ENCODE measurements at regions not wholly inside any gene's neighbourhood (a gene's known extent, or its start where the extent isn't known, plus 50 kb on each side); places are given as distances from the start of the nearest gene placed in this dataset.

GRCh38 chrY:8794561-8794960 lies 542.7 kb upstream of the TSPY4 start:
- Histone ChIP-seq H3K36me3 (ENCODE audit: control insufficient read depth in 2 of 2, extremely low read depth in 1 of 2, insufficient read depth in 2 of 2, low read length in 2 of 2) (no peaks in the 10 kb centered on the region), H3K27ac (ENCODE audit: insufficient read depth, low read depth, low read length) (no peak overlapping the region), H3K79me2 (ENCODE audit: control insufficient read depth, insufficient read depth, low read length) (no peaks in the 10 kb centered on the region), H4K20me1 (replicated peaks; ENCODE audit: control insufficient read depth, extremely low read depth, insufficient read depth, low read length) (no peaks in the 10 kb centered on the region), H3K4me1 (ENCODE audit: control insufficient read depth, extremely low read depth, insufficient read depth, low read length) (no peaks in the 10 kb centered on the region), H3K27me3 (ENCODE audit: control insufficient read depth in 2 of 2, insufficient read depth in 2 of 2, low read length in 2 of 2) (no peaks in the 10 kb centered on the region), H3K9me3 (replicated peaks; ENCODE audit: control insufficient read depth, insufficient read depth, low read length) (no peaks in the 10 kb centered on the region), H3K4me3 (replicated peaks in 1 of 3; ENCODE audit: insufficient read depth in 1 of 3, low read depth in 1 of 3, low read length in 3 of 3) (no peak overlapping the region), H2AFZ (ENCODE audit: low read depth, low read length) (no peak overlapping the region), H3K4me2 (ENCODE audit: insufficient read depth, low read length) (no peak overlapping the region), H3K9me1 (replicated peaks; ENCODE audit: control insufficient read depth, extremely low read depth, insufficient read depth, low read length) (no peaks in the 10 kb centered on the region), H3K9ac (replicated peaks; ENCODE audit: extremely low read depth, insufficient read depth, low read length) (no peak overlapping the region)
- FAIRE-seq (no peak), DNase-seq (ENCODE audit: low read depth, low spot score) (no peak)
- intact Hi-C loops (cut with micrococcal nuclease) (no loop called here), dilution Hi-C loops (cut with MboI; ENCODE audit: extremely low pct_ligation_motif_present, low sequenced_read_pairs) (no loop called here)
- no peak for TF ChIP-seq MYC (IDR thresholded peaks at IDR 0.05; ENCODE audit: low read depth, low read length)
- TF ChIP-seq POLR2A (IDR thresholded peaks at IDR 0.05; ENCODE audit: low read depth, low read length): no peak
- TF ChIP-seq FOS (IDR thresholded peaks at IDR 0.05; ENCODE audit: borderline replicate concordance, insufficient read depth, low read length): no peak
- TF ChIP-seq EZH2 (IDR thresholded peaks at IDR 0.05; ENCODE audit: borderline replicate concordance, low read depth, low read length, severe bottlenecking): no peak
- no peak for TF ChIP-seq POLR2AphosphoS5 (IDR thresholded peaks at IDR 0.05; ENCODE audit: insufficient read depth, low read depth, low read length)
- TF ChIP-seq CTCF (IDR thresholded peaks at IDR 0.05; ENCODE audit: extremely low read depth in 1 of 2, insufficient read depth in 1 of 2, low read depth in 1 of 2, low read length in 2 of 2): no peak
- TF ChIP-seq MAX (IDR thresholded peaks at IDR 0.05; ENCODE audit: insufficient read depth, insufficient read length): no peak
- TF ChIP-seq GATA2 (IDR thresholded peaks at IDR 0.05; ENCODE audit: insufficient read depth, insufficient read length, low read depth, low read length): no peak
- no peak for TF ChIP-seq JUN (IDR thresholded peaks at IDR 0.05; ENCODE audit: borderline replicate concordance, insufficient read depth, insufficient read length, low read depth)
- BruUV-seq (replicated peaks): no TSS peak
- CTCF ChIA-PET: no interaction called here
- POLR2A ChIA-PET: no interaction called here

Measured in endothelial cell of umbilical vein (primary cell).